Right lobe of liver (tissue), 6 donors: ENCODE measurements at regions not wholly inside any gene's neighbourhood (a gene's known extent, or its start where the extent isn't known, plus 50 kb on each side); places are given as distances from the start of the nearest gene placed in this dataset.
A peak's percentile ranks its signal among the peaks of the same experiment; 100 is the strongest.

Source experiments
- ATAC-seq, 4 donors: fragments of 200-7000 bp; cut with Tn5 transposase; one replicate each; pipeline ENCODE4 v1.9.1; 2020; ENCODE audit warnings: mild to moderate bottlenecking in 4 of 4, moderate library complexity in 4 of 4
- DNase-seq, 3 donors: peaks; one replicate each; pipeline ENCODE4 v3.0.0-alpha.2; 2020
- H3K27ac ChIP-seq, 3 donors: fragments of 200-600 bp; one replicate each; pipeline ENCODE4 v1.8.0; 2022
- H3K27me3 ChIP-seq, 2 donors: fragments of 200-600 bp; one replicate each; pipeline ENCODE4 v1.8.0; 2022
- H3K36me3 ChIP-seq, 4 donors: fragments of 200-600 bp; sonication (generic) in 1 of 4; one replicate each; pipeline versions ENCODE4 v1.5.1 to v1.8.0; 2017 to 2022; ENCODE audit warnings: control low read depth in 1 of 4
- H3K4me1 ChIP-seq, 4 donors: fragments of 200-600 bp; sonication (generic) in 1 of 4; one replicate each; pipeline versions ENCODE4 v1.5.1 to v1.8.0; 2017 to 2022; ENCODE audit warnings: control low read depth in 1 of 4
- H3K4me3 ChIP-seq, 3 donors: fragments of 200-600 bp; one replicate each; pipeline ENCODE4 v1.8.0; 2022
- H3K9me3 ChIP-seq, 4 donors: fragments of 200-600 bp; sonication (generic) in 1 of 4; one replicate each; pipeline versions ENCODE4 v1.5.1 to v1.8.0; 2017 to 2022; ENCODE audit warnings: control low read depth in 1 of 4
- POLR2A ChIP-seq: fragments of 450-650 bp; IDR thresholded peaks from one replicate; pipeline ENCODE4 v1.6.1; 2017; ENCODE audit warnings: antibody characterized with exemption, mild to moderate bottlenecking
- WGBS: methylation state at CpG from one replicate; pipeline ENCODE4 v1.1.6; 2018; ENCODE audit warnings: low coverage, low lambda C conversion rate; ENCODE audit not compliant: insufficient coverage; ENCODE audit errors: missing lambda C conversion rate; 5-methylcytosine and 5-hydroxymethylcytosine counted together
- intact Hi-C, 2 donors: fragments of 100-400 bp; cut with DNase I; formaldehyde crosslinking; loops; one replicate each; pipeline versions ENCODE4 v1.11.2 to v1.14.1; 2022
- TF ChIP-seq, protein P1 (sequence below), 4 donors: fragments of 200-600 bp in 3 of 4; fragments of 450-650 bp in 1 of 4; IDR thresholded peaks; one replicate each; pipeline versions ENCODE4 v1.5.1 to v1.8.0; 2016 to 2022; ENCODE audit warnings: antibody characterized with exemption in 4 of 4, mild to moderate bottlenecking in 2 of 4
- donor health status: DM: no; HTN: yes; CAD: no.
- donor health status: DM: no; HTN: no; CAD: no.
- donor health status: DM: no; HTN: no; CAD: no.
- donor health status: DM: no; HTN: yes; CAD: no.
- donor health status: DM: no; HTN: yes; CAD: no.

DNA sequence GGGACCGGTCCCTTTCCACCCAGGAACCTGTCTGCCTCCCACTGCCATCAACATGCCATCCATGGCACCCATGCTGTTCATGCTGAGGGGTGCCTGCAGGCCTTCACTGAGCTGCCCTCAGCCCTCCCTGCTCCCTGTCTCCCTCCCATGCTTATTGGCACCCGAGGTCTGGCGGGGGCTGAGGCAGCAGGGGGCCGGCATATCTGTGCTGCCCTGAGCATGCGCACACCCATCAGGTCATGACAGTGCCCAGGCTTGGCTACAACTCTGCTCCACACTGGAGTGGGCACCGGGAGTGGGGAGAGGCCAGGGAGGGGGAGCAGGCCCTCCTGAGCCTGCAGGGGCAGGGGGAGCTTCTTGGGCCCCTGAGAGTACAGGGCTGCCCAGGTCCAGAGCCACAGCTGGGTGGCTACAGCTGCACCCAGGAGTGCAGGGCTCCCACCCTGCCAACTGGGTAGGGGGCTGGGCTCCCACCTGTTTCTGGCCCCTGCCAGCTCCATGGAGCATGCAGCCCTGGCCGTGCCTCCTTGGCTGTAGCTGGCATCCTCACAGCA lies 395.8 kb upstream of the DMD start:
- Histone ChIP-seq H3K27me3 (no peaks in the 10 kb centered on the region), H3K4me1 (no peaks in the 10 kb centered on the region), H3K4me3 (no peak overlapping the region), H3K36me3 (no peaks in the 10 kb centered on the region), H3K9me3 (no peaks in the 10 kb centered on the region), H3K27ac (no peak overlapping the region)
- no peak for TF ChIP-seq POLR2A
- TF ChIP-seq, protein P1, sequence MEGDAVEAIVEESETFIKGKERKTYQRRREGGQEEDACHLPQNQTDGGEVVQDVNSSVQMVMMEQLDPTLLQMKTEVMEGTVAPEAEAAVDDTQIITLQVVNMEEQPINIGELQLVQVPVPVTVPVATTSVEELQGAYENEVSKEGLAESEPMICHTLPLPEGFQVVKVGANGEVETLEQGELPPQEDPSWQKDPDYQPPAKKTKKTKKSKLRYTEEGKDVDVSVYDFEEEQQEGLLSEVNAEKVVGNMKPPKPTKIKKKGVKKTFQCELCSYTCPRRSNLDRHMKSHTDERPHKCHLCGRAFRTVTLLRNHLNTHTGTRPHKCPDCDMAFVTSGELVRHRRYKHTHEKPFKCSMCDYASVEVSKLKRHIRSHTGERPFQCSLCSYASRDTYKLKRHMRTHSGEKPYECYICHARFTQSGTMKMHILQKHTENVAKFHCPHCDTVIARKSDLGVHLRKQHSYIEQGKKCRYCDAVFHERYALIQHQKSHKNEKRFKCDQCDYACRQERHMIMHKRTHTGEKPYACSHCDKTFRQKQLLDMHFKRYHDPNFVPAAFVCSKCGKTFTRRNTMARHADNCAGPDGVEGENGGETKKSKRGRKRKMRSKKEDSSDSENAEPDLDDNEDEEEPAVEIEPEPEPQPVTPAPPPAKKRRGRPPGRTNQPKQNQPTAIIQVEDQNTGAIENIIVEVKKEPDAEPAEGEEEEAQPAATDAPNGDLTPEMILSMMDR (IDR thresholded peaks at IDR 0.05), result no peak
- DNase-seq (no peak), ATAC-seq (peak in 1 of 4 donors; percentile 27)
- intact Hi-C loops, result no loop called here
- 33% methylated on average over 1 of the region's 7 CpGs for WGBS

- no peaks in the 10 kb centered on the region for H3K27me3 ChIP-seq
- DNase-seq, result no peak
- no peak for ATAC-seq
- no peaks in the 10 kb centered on the region for H3K4me1 ChIP-seq
- 75% methylated on average over 4 of the region's 4 CpGs for WGBS
- intact Hi-C loops, result no loop called here
- H3K9me3 ChIP-seq, result no peaks in the 10 kb centered on the region
- TF ChIP-seq POLR2A, result no peak
- TF ChIP-seq, protein P1 (IDR thresholded peaks at IDR 0.05), result no peak
- no peak overlapping the region for H3K4me3 ChIP-seq
- no peaks in the 10 kb centered on the region for H3K36me3 ChIP-seq
- no peak overlapping the region for H3K27ac ChIP-seq
These were observed 394.6 kb upstream of the DMD start for GRCh38 chrX:33605997-33606396.

GRCh38 chrX:33592396-33592795 lies 381.0 kb upstream of the DMD start:
- WGBS, result 62% methylated on average over 2 of the region's 2 CpGs
- intact Hi-C loops, result no loop called here
- Histone ChIP-seq H3K9me3 (no peaks in the 10 kb centered on the region), H3K36me3 (no peaks in the 10 kb centered on the region), H3K4me1 (no peaks in the 10 kb centered on the region), H3K27ac (no peak overlapping the region), H3K4me3 (no peak overlapping the region), H3K27me3 (no peaks in the 10 kb centered on the region)
- no peak for DNase-seq
- ATAC-seq, result no peak
- TF ChIP-seq, protein P1 (IDR thresholded peaks at IDR 0.05), result no peak
- no peak for TF ChIP-seq POLR2A

- H3K9me3 ChIP-seq, result no peaks in the 10 kb centered on the region
- intact Hi-C loops, result no loop called here
- H3K27ac ChIP-seq, result no peak overlapping the region
- DNase-seq (no peak), ATAC-seq (no peak)
- no peaks in the 10 kb centered on the region for H3K27me3 ChIP-seq
- no peak for TF ChIP-seq POLR2A
- TF ChIP-seq, protein P1 (IDR thresholded peaks at IDR 0.05), result no peak
- H3K4me1 ChIP-seq, result no peaks in the 10 kb centered on the region
- WGBS, result 7% methylated on average over 1 of the region's 1 CpG
- H3K36me3 ChIP-seq, result no peaks in the 10 kb centered on the region
- H3K4me3 ChIP-seq, result no peak overlapping the region
These were observed 378.0 kb upstream of the DMD start for GRCh38 chrX:33589316-33589715.

DNA sequence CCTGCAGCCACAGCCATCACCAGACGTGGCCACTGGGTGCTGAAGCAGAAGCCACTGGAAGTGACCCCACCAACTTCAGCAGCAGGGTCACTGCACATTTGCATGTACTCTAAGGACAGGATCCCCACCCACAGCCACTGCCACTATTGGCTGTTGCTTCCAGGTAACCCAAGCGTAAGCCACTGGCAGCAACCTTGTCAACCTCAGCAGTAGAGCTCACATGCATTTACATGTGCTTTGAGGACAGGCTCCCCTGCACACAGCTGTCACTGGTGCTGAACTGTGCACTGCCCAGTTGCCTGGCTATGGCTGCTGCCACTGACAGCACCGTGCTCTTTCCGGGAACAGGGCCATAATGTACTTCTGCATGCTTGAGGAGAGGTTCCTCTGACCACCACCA lies 332.4 kb upstream of the DMD start:
- Histone ChIP-seq H3K27me3 (no peaks in the 10 kb centered on the region), H3K4me1 (no peaks in the 10 kb centered on the region), H3K4me3 (no peak overlapping the region), H3K36me3 (no peaks in the 10 kb centered on the region), H3K9me3 (no peaks in the 10 kb centered on the region), H3K27ac (no peak overlapping the region)
- no peak for DNase-seq
- intact Hi-C loops, result no loop called here
- TF ChIP-seq, protein P1 (IDR thresholded peaks at IDR 0.05), result no peak
- TF ChIP-seq POLR2A, result no peak
- no CpG with 5 or more reads among the region's 4 CpGs for WGBS
- peak in 1 of 4 donors; percentile 36 for ATAC-seq
